HepG2 (cell line): ENCODE measurements at regions not wholly inside any gene's neighbourhood (a gene's known extent, or its start where the extent isn't known, plus 50 kb on each side); places are given as distances from the start of the nearest gene placed in this dataset.
"Not testable (repeated sequence)": the region's sequence is repeated elsewhere in the genome, so short reads cannot be mapped to it uniquely, and the experiment has no call there.

Experiments
- ASH2L ChIP-seq: fragments of 300-600, 200-600 bp; sonication (generic); IDR thresholded peaks from 2 replicates; pipeline ENCODE4 v1.7.0; 2017; ENCODE audit warnings: low read depth, mild to moderate bottlenecking, moderate library complexity, mixed read lengths, low read length; ENCODE audit not compliant: insufficient read length
- ATF7-NPFF ChIP-seq: sonication (generic); formaldehyde crosslinking; IDR thresholded peaks from 2 replicates; pipeline ENCODE4 v1.8.1; 2023; ENCODE audit warnings: mild to moderate bottlenecking, low read depth, missing genetic modification reagents, moderate library complexity
- CBX5 ChIP-seq: sonication (generic); formaldehyde crosslinking; IDR thresholded peaks from 2 replicates; pipeline ENCODE4 v1.4.0; 2020; ENCODE audit warnings: missing genetic modification reagents, borderline replicate concordance
- CEBPG ChIP-seq: IDR thresholded peaks from 2 replicates; pipeline ENCODE4 v1.6.1; 2016
- DMAP1 ChIP-seq: IDR thresholded peaks from 2 replicates; pipeline ENCODE4 v1.6.1; 2016
- ETV6 ChIP-seq: sonication (generic); formaldehyde crosslinking; conservative IDR thresholded peaks from 2 replicates; pipeline ENCODE4 v1.4.0; 2020; ENCODE audit warnings: missing genetic modification reagents
- GATAD2A ChIP-seq: IDR thresholded peaks from 2 replicates; pipeline ENCODE4 v1.6.1; 2016
- GFI1 ChIP-seq: sonication (generic); formaldehyde crosslinking; IDR thresholded peaks from 2 replicates; pipeline ENCODE4 v1.5.0; 2020; ENCODE audit warnings: missing genetic modification reagents, mild to moderate bottlenecking, borderline replicate concordance
- KLF9 ChIP-seq: IDR thresholded peaks from 2 replicates; pipeline ENCODE4 v1.6.1; 2016; ENCODE audit warnings: low read depth
- MAZ ChIP-seq, 2 experiments: sonication (generic) in 1 of 2; formaldehyde crosslinking in 1 of 2; IDR thresholded peaks; 2 replicates each; pipeline versions ENCODE4 v1.5.0 to v1.6.1; 2012 to 2020; ENCODE audit warnings: low read depth in 2 of 2, mild to moderate bottlenecking in 2 of 2, borderline replicate concordance in 1 of 2, improper control_type of control experiment in 1 of 2, low read length in 1 of 2, missing genetic modification reagents in 1 of 2, moderate library complexity in 1 of 2
- NR2C2 ChIP-seq: sonication (generic); formaldehyde crosslinking; IDR thresholded peaks from 2 replicates; pipeline ENCODE4 v1.4.0; 2020; ENCODE audit warnings: missing genetic modification reagents, mild to moderate bottlenecking, moderate library complexity, borderline replicate concordance
- PPARG ChIP-seq: conservative IDR thresholded peaks from 2 replicates; pipeline ENCODE4 v1.6.1; 2016; ENCODE audit warnings: missing biosample characterization, missing genetic modification reagents
- RARA ChIP-seq: IDR thresholded peaks from 2 replicates; pipeline ENCODE4 v1.6.1; 2016; ENCODE audit warnings: missing genetic modification reagents, missing compliant biosample characterization
- RBFOX2 ChIP-seq: fragments of 200-400 bp; formaldehyde crosslinking; IDR thresholded peaks from 2 replicates; pipeline ENCODE4 v1.6.1; 2017; ENCODE audit warnings: low read depth, mild to moderate bottlenecking, low read length
- RCOR2 ChIP-seq: IDR thresholded peaks from 2 replicates; pipeline ENCODE4 v1.6.1; 2016; ENCODE audit warnings: missing biosample characterization, missing genetic modification reagents
- RELA ChIP-seq: sonication (generic); formaldehyde crosslinking; IDR thresholded peaks from 2 replicates; pipeline ENCODE4 v1.4.0; 2020; ENCODE audit warnings: missing genetic modification reagents
- SMAD3 ChIP-seq: sonication (generic); formaldehyde crosslinking; IDR thresholded peaks from 2 replicates; pipeline ENCODE4 v1.4.0; 2020; ENCODE audit warnings: missing genetic modification reagents
- SMYD3 ChIP-seq: sonication (generic); formaldehyde crosslinking; IDR thresholded peaks from 2 replicates; pipeline ENCODE4 v1.8.1; 2023; ENCODE audit warnings: mild to moderate bottlenecking, missing genetic modification reagents
- SOX13 ChIP-seq, 3 experiments: fragments of 450-650 bp in 1 of 3; sonication (generic) in 1 of 3; formaldehyde crosslinking in 1 of 3; IDR thresholded peaks in 2 of 3; conservative IDR thresholded peaks in 1 of 3; 2 replicates each; pipeline versions ENCODE4 v1.5.0 to v1.6.1; 2016 to 2020; ENCODE audit warnings: antibody characterized with exemption in 1 of 3, mild to moderate bottlenecking in 1 of 3, missing compliant biosample characterization in 1 of 3, missing genetic modification reagents in 1 of 3, moderate library complexity in 1 of 3
- TCF7 ChIP-seq: sonication (generic); IDR thresholded peaks from 2 replicates; pipeline ENCODE4 v1.6.1; 2016; ENCODE audit warnings: antibody characterized with exemption, low read depth
- ZNF331 ChIP-seq: sonication (generic); formaldehyde crosslinking; IDR thresholded peaks from 2 replicates; pipeline ENCODE4 v1.4.0; 2020; ENCODE audit warnings: missing genetic modification reagents
- ZNF556 ChIP-seq: sonication (generic); formaldehyde crosslinking; IDR thresholded peaks from 2 replicates; pipeline ENCODE4 v1.4.0; 2020; ENCODE audit warnings: mild to moderate bottlenecking, missing genetic modification reagents, borderline replicate concordance
- ZNF564 ChIP-seq: sonication (generic); formaldehyde crosslinking; IDR thresholded peaks from 2 replicates; pipeline ENCODE4 v1.8.1; 2023; ENCODE audit warnings: mild to moderate bottlenecking, missing genetic modification reagents
- ZNF605 ChIP-seq: sonication (generic); formaldehyde crosslinking; IDR thresholded peaks from 2 replicates; pipeline ENCODE4 v1.8.0; 2022; ENCODE audit warnings: mild to moderate bottlenecking, missing genetic modification reagents
- ZNF792 ChIP-seq: IDR thresholded peaks from 2 replicates; pipeline ENCODE4 v1.6.1; 2016
- ZNF878 ChIP-seq: sonication (generic); formaldehyde crosslinking; IDR thresholded peaks from 2 replicates; pipeline ENCODE4 v1.8.1; 2023; ENCODE audit warnings: mild to moderate bottlenecking, missing genetic modification reagents, moderate library complexity
- TF ChIP-seq, protein P1 (sequence below): sonication (generic); formaldehyde crosslinking; IDR thresholded peaks from 2 replicates; pipeline ENCODE4 v1.4.0; 2020; ENCODE audit warnings: missing genetic modification reagents
- TF ChIP-seq, protein P2 (sequence below): sonication (generic); formaldehyde crosslinking; IDR thresholded peaks from 2 replicates; pipeline ENCODE4; 2020; ENCODE audit warnings: missing genetic modification reagents, mild to moderate bottlenecking, borderline replicate concordance

DNA sequence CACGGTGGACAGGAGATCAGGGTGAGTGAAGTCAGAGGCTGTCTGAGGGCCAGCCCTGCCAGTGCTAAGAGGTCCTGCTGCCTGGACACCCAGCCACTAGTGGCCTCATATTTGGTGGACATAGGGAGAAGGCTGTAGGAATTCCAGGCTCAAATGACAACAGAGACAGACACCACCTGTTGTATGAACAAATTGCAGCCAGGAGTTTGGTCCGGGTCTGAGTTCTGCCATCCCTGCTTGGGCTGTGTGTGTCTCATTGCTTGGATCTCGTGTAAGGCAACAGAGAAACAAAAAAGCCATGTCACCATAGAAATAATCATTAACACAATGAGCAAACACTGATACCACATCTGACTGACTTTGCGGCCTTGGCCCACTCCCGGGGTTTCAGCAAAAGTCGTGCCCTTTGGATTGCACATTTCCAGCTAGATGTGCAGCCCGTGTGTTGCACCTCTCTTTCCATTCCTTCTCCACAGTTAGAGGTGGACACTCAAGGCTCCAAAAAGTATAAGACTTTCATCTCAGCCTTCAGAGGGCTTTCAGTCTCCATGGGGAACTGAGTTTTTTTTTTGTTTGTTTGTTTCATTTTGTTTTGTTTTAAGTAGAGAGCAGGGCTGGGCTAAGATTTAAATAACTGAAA is 211.2 kb downstream of the RTP5 start (continued):
- TF ChIP-seq ZNF564 (CRISPR knock-in tag) (peak; percentile 75; the same call in 1 of the 2 replicates), RELA (CRISPR knock-in tag) (0 out of 2 replicates have a peak, but pooled peaks have one; percentile 21), ASH2L (peak; percentile 67), SMAD3 (peak; percentile 88), GFI1 (CRISPR knock-in tag) (peak; percentile 66; the same call in 1 of the 2 replicates), PPARG (CRISPR knock-in tag) (peak; percentile 68; the same call in 1 of the 2 replicates), RBFOX2 (peak; percentile 33; the same call in 1 of the 2 replicates), ZNF605 (CRISPR knock-in tag) (peak; percentile 35; the same call in 1 of the 2 replicates), ATF7-NPFF (CRISPR knock-in tag) (0 out of 2 replicates have a peak, but pooled peaks have one; percentile 31), ZNF331 (CRISPR knock-in tag) (peak; percentile 84), KLF9 (CRISPR knock-in tag) (0 out of 2 replicates have a peak, but pooled peaks have one; percentile 77), RARA (CRISPR knock-in tag) (peak; percentile 95), DMAP1 (CRISPR knock-in tag) (peak; percentile 79), CBX5 (CRISPR knock-in tag) (peak; percentile 89; the same call in 1 of the 2 replicates), ZNF556 (peak; percentile 40; the same call in 1 of the 2 replicates), ETV6 (CRISPR knock-in tag) (0 out of 2 replicates have a peak, but pooled peaks have one; percentile 8), ZNF878 (CRISPR knock-in tag) (peak; percentile 78; the same call in 1 of the 2 replicates), MAZ (CRISPR knock-in tag; IDR thresholded peaks at IDR 0.05; ENCODE audit: low read depth) (0 out of 2 replicates have a peak, but pooled peaks have one; percentile 47), GATAD2A (CRISPR knock-in tag) (peak; percentile 94), SMYD3 (0 out of 2 replicates have a peak, but pooled peaks have one; percentile 43), NR2C2 (peak; percentile 67), RCOR2 (CRISPR knock-in tag) (peak; percentile 61; the same call in 1 of the 2 replicates), ZNF792 (CRISPR knock-in tag) (peak; percentile 82; the same call in 1 of the 2 replicates), CEBPG (peak; percentile 89), TCF7 (peak; percentile 82), SOX13 (IDR thresholded peaks at IDR 0.05) (peak; percentile 54; the same call in 1 of the 2 replicates), SOX13 (CRISPR knock-in tag; conservative IDR thresholded peaks at IDR 0.05 in 1 of 2, IDR thresholded peaks at IDR 0.05 in 1 of 2) (peak in 1 of 2 experiments; percentile 93; a peak in 2 of 4 replicates)
- not testable (repeated sequence) for TF ChIP-seq MAZ (IDR thresholded peaks at IDR 0.05; ENCODE audit: borderline replicate concordance, low read depth, low read length)
- TF ChIP-seq, protein P1, sequence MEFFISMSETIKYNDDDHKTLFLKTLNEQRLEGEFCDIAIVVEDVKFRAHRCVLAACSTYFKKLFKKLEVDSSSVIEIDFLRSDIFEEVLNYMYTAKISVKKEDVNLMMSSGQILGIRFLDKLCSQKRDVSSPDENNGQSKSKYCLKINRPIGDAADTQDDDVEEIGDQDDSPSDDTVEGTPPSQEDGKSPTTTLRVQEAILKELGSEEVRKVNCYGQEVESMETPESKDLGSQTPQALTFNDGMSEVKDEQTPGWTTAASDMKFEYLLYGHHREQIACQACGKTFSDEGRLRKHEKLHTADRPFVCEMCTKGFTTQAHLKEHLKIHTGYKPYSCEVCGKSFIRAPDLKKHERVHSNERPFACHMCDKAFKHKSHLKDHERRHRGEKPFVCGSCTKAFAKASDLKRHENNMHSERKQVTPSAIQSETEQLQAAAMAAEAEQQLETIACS: peak; percentile 56; the same call in 1 of the 2 replicates
- TF ChIP-seq, protein P2, sequence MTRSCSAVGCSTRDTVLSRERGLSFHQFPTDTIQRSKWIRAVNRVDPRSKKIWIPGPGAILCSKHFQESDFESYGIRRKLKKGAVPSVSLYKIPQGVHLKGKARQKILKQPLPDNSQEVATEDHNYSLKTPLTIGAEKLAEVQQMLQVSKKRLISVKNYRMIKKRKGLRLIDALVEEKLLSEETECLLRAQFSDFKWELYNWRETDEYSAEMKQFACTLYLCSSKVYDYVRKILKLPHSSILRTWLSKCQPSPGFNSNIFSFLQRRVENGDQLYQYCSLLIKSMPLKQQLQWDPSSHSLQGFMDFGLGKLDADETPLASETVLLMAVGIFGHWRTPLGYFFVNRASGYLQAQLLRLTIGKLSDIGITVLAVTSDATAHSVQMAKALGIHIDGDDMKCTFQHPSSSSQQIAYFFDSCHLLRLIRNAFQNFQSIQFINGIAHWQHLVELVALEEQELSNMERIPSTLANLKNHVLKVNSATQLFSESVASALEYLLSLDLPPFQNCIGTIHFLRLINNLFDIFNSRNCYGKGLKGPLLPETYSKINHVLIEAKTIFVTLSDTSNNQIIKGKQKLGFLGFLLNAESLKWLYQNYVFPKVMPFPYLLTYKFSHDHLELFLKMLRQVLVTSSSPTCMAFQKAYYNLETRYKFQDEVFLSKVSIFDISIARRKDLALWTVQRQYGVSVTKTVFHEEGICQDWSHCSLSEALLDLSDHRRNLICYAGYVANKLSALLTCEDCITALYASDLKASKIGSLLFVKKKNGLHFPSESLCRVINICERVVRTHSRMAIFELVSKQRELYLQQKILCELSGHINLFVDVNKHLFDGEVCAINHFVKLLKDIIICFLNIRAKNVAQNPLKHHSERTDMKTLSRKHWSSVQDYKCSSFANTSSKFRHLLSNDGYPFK (CRISPR knock-in tag): peak; percentile 55; the same call in 1 of the 2 replicates
